Prostate gland (tissue), 2 donors: ENCODE measurements at regions not wholly inside any gene's neighbourhood (a gene's known extent, or its start where the extent isn't known, plus 50 kb on each side); places are given as distances from the start of the nearest gene placed in this dataset.

ENCODE experiments used
- DNase-seq: peaks from one replicate; pipeline ENCODE4 v3.0.0-alpha.2; 2019; ENCODE audit warnings: low spot score
- H3K27ac ChIP-seq, 2 donors: fragments of 200-600 bp; sonication (generic); 2 replicates each; pipeline ENCODE4 v1.5.1; 2017 to 2019
- H3K27me3 ChIP-seq: fragments of 200-600 bp; sonication (generic); replicated peaks from 2 replicates; pipeline ENCODE4 v1.5.1; 2019; ENCODE audit not compliant: insufficient read depth
- H3K36me3 ChIP-seq, 2 donors: fragments of 200-600 bp; sonication (generic); 1 replicate in 1 of 2; 2 replicates in 1 of 2; pipeline versions ENCODE4 v1.5.1 to v1.8.1; 2017 to 2019
- H3K4me1 ChIP-seq: fragments of 200-600 bp; sonication (generic); replicated peaks from 2 replicates; pipeline ENCODE4 v1.5.1; 2019
- H3K4me3 ChIP-seq, 2 donors: fragments of 200-600 bp; sonication (generic); 2 replicates each; pipeline ENCODE4 v1.5.1; 2017 to 2019
- H3K9me3 ChIP-seq: fragments of 200-600 bp; sonication (generic); 2 replicates; pipeline ENCODE4 v1.5.1; 2017
- POLR2A ChIP-seq: fragments of 450-650 bp; IDR thresholded peaks from one replicate; pipeline ENCODE4 v1.6.1; 2016; ENCODE audit warnings: antibody characterized with exemption, mild to moderate bottlenecking
- POLR2AphosphoS5 ChIP-seq: sonication (generic); formaldehyde crosslinking; IDR thresholded peaks from one replicate; pipeline ENCODE4 v1.6.1; 2017; ENCODE audit warnings: antibody characterized with exemption
- WGBS: methylation state at CpG from one replicate; pipeline ENCODE4 v1.1.5; 2018; 5-methylcytosine and 5-hydroxymethylcytosine counted together
- intact Hi-C: fragments of 100-400 bp; cut with DNase I; formaldehyde crosslinking; loops from one replicate; pipeline ENCODE4 v1.14.2; 2022
- TF ChIP-seq, protein P1 (sequence below), 4 experiments: fragments of 200-600 bp in 2 of 4; fragments of 450-650 bp in 2 of 4; sonication (generic) in 2 of 4; IDR thresholded peaks; 1 replicate in 3 of 4; 2 replicates in 1 of 4; pipeline ENCODE4 v1.5.1; 2016 to 2019; ENCODE audit warnings: antibody characterized with exemption in 4 of 4, mild to moderate bottlenecking in 2 of 4, moderate library complexity in 2 of 4

- Histone ChIP-seq H3K36me3 (no peaks in the 10 kb centered on the region), H3K9me3 (no peaks in the 10 kb centered on the region), H3K4me3 (no peak overlapping the region), H3K4me1 (no peaks in the 10 kb centered on the region), H3K27me3 (no peaks in the 10 kb centered on the region), H3K27ac (no peak overlapping the region)
- WGBS, result 76% methylated on average over 5 of the region's 5 CpGs
- DNase-seq, result no peak
- intact Hi-C loops, result no loop called here
- TF ChIP-seq POLR2AphosphoS5, result no peak
- no peak for TF ChIP-seq POLR2A
- TF ChIP-seq, protein P1, sequence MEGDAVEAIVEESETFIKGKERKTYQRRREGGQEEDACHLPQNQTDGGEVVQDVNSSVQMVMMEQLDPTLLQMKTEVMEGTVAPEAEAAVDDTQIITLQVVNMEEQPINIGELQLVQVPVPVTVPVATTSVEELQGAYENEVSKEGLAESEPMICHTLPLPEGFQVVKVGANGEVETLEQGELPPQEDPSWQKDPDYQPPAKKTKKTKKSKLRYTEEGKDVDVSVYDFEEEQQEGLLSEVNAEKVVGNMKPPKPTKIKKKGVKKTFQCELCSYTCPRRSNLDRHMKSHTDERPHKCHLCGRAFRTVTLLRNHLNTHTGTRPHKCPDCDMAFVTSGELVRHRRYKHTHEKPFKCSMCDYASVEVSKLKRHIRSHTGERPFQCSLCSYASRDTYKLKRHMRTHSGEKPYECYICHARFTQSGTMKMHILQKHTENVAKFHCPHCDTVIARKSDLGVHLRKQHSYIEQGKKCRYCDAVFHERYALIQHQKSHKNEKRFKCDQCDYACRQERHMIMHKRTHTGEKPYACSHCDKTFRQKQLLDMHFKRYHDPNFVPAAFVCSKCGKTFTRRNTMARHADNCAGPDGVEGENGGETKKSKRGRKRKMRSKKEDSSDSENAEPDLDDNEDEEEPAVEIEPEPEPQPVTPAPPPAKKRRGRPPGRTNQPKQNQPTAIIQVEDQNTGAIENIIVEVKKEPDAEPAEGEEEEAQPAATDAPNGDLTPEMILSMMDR (IDR thresholded peaks at IDR 0.05), result no peak
These were observed 70.8 kb upstream of the ST8SIA3 start for GRCh38 chr18:57281519-57281918.

DNA sequence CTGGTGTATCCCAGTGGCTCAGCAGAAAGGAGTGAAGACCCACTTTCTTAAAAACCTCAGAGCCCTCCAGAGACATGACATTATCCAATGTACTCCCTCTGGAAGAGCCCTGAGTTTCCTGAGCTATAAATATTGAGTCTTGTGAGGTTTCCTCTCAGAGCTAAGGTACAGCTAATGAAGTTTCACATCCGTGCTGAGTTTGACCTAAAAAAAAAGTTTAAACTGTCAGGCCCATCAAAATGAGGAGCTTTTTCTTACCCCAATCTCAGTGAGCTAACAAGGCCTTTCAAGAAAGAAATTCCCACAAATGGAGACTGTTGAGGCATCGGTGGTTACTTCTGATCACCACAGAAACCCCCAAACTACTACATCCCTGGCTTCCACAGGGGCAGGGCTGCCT lies 65.4 kb upstream of the ST8SIA3 start:
- H3K36me3 ChIP-seq, result no peaks in the 10 kb centered on the region
- H3K4me1 ChIP-seq, result no peaks in the 10 kb centered on the region
- H3K9me3 ChIP-seq, result no peaks in the 10 kb centered on the region
- DNase-seq, result no peak
- no peaks in the 10 kb centered on the region for H3K27me3 ChIP-seq
- 91% methylated on average over 2 of the region's 2 CpGs for WGBS
- H3K27ac ChIP-seq, result no peak overlapping the region
- TF ChIP-seq, protein P1 (IDR thresholded peaks at IDR 0.05), result no peak
- TF ChIP-seq POLR2A (no peak), POLR2AphosphoS5 (no peak)
- intact Hi-C loops, result no loop called here
- no peak overlapping the region for H3K4me3 ChIP-seq

DNA sequence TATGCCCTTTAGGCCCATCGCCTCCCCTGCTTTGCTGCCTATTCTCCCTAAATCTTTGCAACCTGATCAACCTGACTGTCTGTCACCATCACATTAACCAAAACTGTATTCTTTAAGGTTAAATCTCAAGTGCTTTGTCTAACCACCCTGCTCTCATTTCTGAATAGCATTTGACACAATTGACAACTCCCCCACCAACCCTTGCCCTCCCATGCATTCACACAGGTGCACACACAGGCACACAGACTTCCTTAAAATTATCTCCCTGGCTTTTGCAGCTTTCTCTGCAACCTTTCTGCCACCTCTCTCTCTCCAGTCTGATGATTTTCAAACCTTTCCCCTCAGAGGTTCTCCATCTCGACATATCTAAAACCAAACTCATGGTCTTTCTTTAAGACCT lies 64.6 kb upstream of the ST8SIA3 start:
- TF ChIP-seq, protein P1 (IDR thresholded peaks at IDR 0.05), result no peak
- no peak for TF ChIP-seq POLR2AphosphoS5
- no peak for TF ChIP-seq POLR2A
- Histone ChIP-seq H3K27ac (no peak overlapping the region), H3K27me3 (no peaks in the 10 kb centered on the region), H3K4me3 (no peak overlapping the region), H3K9me3 (no peaks in the 10 kb centered on the region), H3K4me1 (no peaks in the 10 kb centered on the region), H3K36me3 (no peaks in the 10 kb centered on the region)
- 88% methylated on average over 2 of the region's 2 CpGs for WGBS
- no peak for DNase-seq
- intact Hi-C loops, result no loop called here

GRCh38 chr18:57294547-57294946 lies 57.8 kb upstream of the ST8SIA3 start:
- no peak overlapping the region for H3K27ac ChIP-seq
- no peaks in the 10 kb centered on the region for H3K27me3 ChIP-seq
- no peaks in the 10 kb centered on the region for H3K9me3 ChIP-seq
- WGBS, result 76% methylated on average over 2 of the region's 2 CpGs
- intact Hi-C loops, result no loop called here
- TF ChIP-seq POLR2A, result no peak
- TF ChIP-seq POLR2AphosphoS5, result no peak
- TF ChIP-seq, protein P1 (IDR thresholded peaks at IDR 0.05), result no peak
- DNase-seq, result no peak
- no peak overlapping the region for H3K4me3 ChIP-seq
- H3K36me3 ChIP-seq, result no peaks in the 10 kb centered on the region
- no peaks in the 10 kb centered on the region for H3K4me1 ChIP-seq

GRCh38 chr18:57296336-57296735 lies 56.0 kb upstream of the ST8SIA3 start:
- Histone ChIP-seq H3K9me3 (no peaks in the 10 kb centered on the region), H3K27ac (no peak overlapping the region), H3K36me3 (no peaks in the 10 kb centered on the region), H3K4me3 (no peak overlapping the region), H3K4me1 (no peaks in the 10 kb centered on the region), H3K27me3 (no peaks in the 10 kb centered on the region)
- no peak for DNase-seq
- intact Hi-C loops, result no loop called here
- TF ChIP-seq, protein P1 (IDR thresholded peaks at IDR 0.05), result no peak
- TF ChIP-seq POLR2AphosphoS5, result no peak
- no peak for TF ChIP-seq POLR2A
